Endodermal cell (in vitro differentiated cells): ENCODE measurements at regions not wholly inside any gene's neighbourhood (a gene's known extent, or its start where the extent isn't known, plus 50 kb on each side); places are given as distances from the start of the nearest gene placed in this dataset.
"Not testable (repeated sequence)": the region's sequence is repeated elsewhere in the genome, so short reads cannot be mapped to it uniquely, and the experiment has no call there.

Experiments used
- DNase-seq: peaks from one replicate; pipeline ENCODE4 v3.0.0-alpha.2; 2017
- H3K27ac ChIP-seq: 2 replicates; pipeline ENCODE4 v1.5.1; 2013; ENCODE audit warnings: mild to moderate bottlenecking, low read depth, low read length, moderate library complexity
- H3K27me3 ChIP-seq: 2 replicates; pipeline ENCODE4 v1.6.1; 2013; ENCODE audit warnings: mild to moderate bottlenecking, low read length, moderate library complexity; ENCODE audit not compliant: insufficient read depth, control insufficient read depth, poor library complexity, severe bottlenecking
- H3K36me3 ChIP-seq: 2 replicates; pipeline ENCODE4 v1.7.0; 2013; ENCODE audit warnings: mild to moderate bottlenecking, low read length, moderate library complexity; ENCODE audit not compliant: control insufficient read depth, insufficient read depth
- H3K4me1 ChIP-seq: one replicate; pipeline ENCODE4 v1.7.0; 2013; ENCODE audit warnings: low read length; ENCODE audit not compliant: control insufficient read depth, insufficient read depth
- H3K4me3 ChIP-seq: 2 replicates; pipeline ENCODE4 v1.5.1; 2013; ENCODE audit warnings: mild to moderate bottlenecking, low read length, moderate library complexity
- H3K9ac ChIP-seq: 2 replicates; pipeline ENCODE4 v1.6.1; 2013; ENCODE audit warnings: mild to moderate bottlenecking, low read length, moderate library complexity; ENCODE audit not compliant: poor library complexity, severe bottlenecking; ENCODE audit errors: extremely low read depth
- H3K9me3 ChIP-seq: 2 replicates; pipeline ENCODE4 v1.6.1; 2013; ENCODE audit warnings: mild to moderate bottlenecking, low read length, moderate library complexity; ENCODE audit not compliant: control insufficient read depth
- H3K27ac Mint-ChIP-seq: 2 replicates; pipeline ENCODE4 v1.8.0; 2020; ENCODE audit warnings: mixed read lengths
- H3K27me3 Mint-ChIP-seq: 2 replicates; pipeline ENCODE4 v1.8.0; 2021; ENCODE audit warnings: mild to moderate bottlenecking, mixed read lengths; ENCODE audit not compliant: insufficient read depth
- H3K36me3 Mint-ChIP-seq: 2 replicates; pipeline ENCODE4 v1.8.0; 2020; ENCODE audit warnings: low read depth, mixed read lengths
- H3K4me1 Mint-ChIP-seq: 2 replicates; pipeline ENCODE4 v1.8.0; 2020; ENCODE audit warnings: mixed read lengths
- H3K4me3 Mint-ChIP-seq: 2 replicates; pipeline ENCODE4 v1.8.0; 2020; ENCODE audit warnings: mild to moderate bottlenecking, moderate library complexity, mixed read lengths
- H3K9me3 Mint-ChIP-seq: 2 replicates; pipeline ENCODE4 v1.8.0; 2020; ENCODE audit warnings: mild to moderate bottlenecking, mixed read lengths
- CTCF ChIP-seq: fragments of 200-600 bp; sonication (generic); conservative IDR thresholded peaks from 2 replicates; pipeline ENCODE4 v1.5.0; 2021; ENCODE audit warnings: antibody characterized with exemption, mild to moderate bottlenecking
- WGBS, 2 experiments: methylation state at CpG; one replicate each; pipeline versions ENCODE4 v1.1.5 to v1.1.7; 2013; ENCODE audit warnings: missing lambda C conversion rate in 2 of 2, mixed read lengths in 1 of 2; ENCODE audit not compliant: insufficient coverage in 1 of 2, insufficient read length in 1 of 2; 5-methylcytosine and 5-hydroxymethylcytosine counted together

- DNase-seq, result no peak
- H3K4me1 Mint-ChIP-seq, result no peaks in the 10 kb centered on the region
Observed at GRCh38 chr2:54049365-54049764, 66.0 kb upstream of the ACYP2 start.

GRCh38 chr2:54048896-54049295 lies 66.5 kb upstream of the ACYP2 start:
- peaks cover 14% of the 10 kb centered on the region for H3K9me3 ChIP-seq
- H3K27me3 ChIP-seq, H3K27me3 Mint-ChIP-seq, H3K4me3 ChIP-seq, H3K9ac ChIP-seq, H3K36me3 ChIP-seq, H3K4me1 ChIP-seq, H3K4me1 Mint-ChIP-seq, H3K36me3 Mint-ChIP-seq, H3K27ac Mint-ChIP-seq, DNase-seq, H3K4me3 Mint-ChIP-seq, H3K27ac ChIP-seq: not testable (repeated sequence)
- peaks cover 24% of the 10 kb centered on the region for H3K9me3 Mint-ChIP-seq
- WGBS, 2 experiments, result 33 to 88% methylated on average over 1 to 7 of the region's 7 CpGs

More at GRCh38 chr2:54049365-54049764, 66.0 kb upstream of the ACYP2 start:
- no peak overlapping the region for H3K9ac ChIP-seq
- H3K9me3 ChIP-seq, result peaks cover 14% of the 10 kb centered on the region
- H3K27me3 ChIP-seq, result no peaks in the 10 kb centered on the region
- H3K27ac ChIP-seq, result no peak overlapping the region
- H3K4me3 Mint-ChIP-seq, result no peak overlapping the region
- H3K27me3 Mint-ChIP-seq, result no peaks in the 10 kb centered on the region
- TF ChIP-seq CTCF, result no peak
- H3K4me1 ChIP-seq, result no peaks in the 10 kb centered on the region
- H3K36me3 Mint-ChIP-seq, result peaks cover 6% of the 10 kb centered on the region
- peaks cover 19% of the 10 kb centered on the region for H3K9me3 Mint-ChIP-seq
- H3K36me3 ChIP-seq, result no peaks in the 10 kb centered on the region
- H3K4me3 ChIP-seq, result no peak overlapping the region
- WGBS, 2 experiments, result 80 to 88% methylated on average over 1 of the region's 1 CpG
- no peak overlapping the region for H3K27ac Mint-ChIP-seq

- Mint-ChIP-seq H3K27ac (no peak overlapping the region), H3K4me1 (no peaks in the 10 kb centered on the region), H3K4me3 (no peak overlapping the region), H3K27me3 (no peaks in the 10 kb centered on the region), H3K36me3 (peaks cover 6% of the 10 kb centered on the region), H3K9me3 (peaks cover 25% of the 10 kb centered on the region)
- H3K27me3 ChIP-seq, result no peaks in the 10 kb centered on the region
- no peak for DNase-seq
- H3K36me3 ChIP-seq, result no peaks in the 10 kb centered on the region
- H3K4me1 ChIP-seq, result no peaks in the 10 kb centered on the region
- H3K9ac ChIP-seq, result no peak overlapping the region
- no peak overlapping the region for H3K27ac ChIP-seq
- 92 to 100% methylated on average over 2 of the region's 2 CpGs for WGBS, 2 experiments
- TF ChIP-seq CTCF, result no peak
- no peak overlapping the region for H3K4me3 ChIP-seq
- H3K9me3 ChIP-seq, result peaks cover 14% of the 10 kb centered on the region
Observed at GRCh38 chr2:54048117-54048785, 67.2 kb upstream of the ACYP2 start.

GRCh38 chr2:54047658-54048057 lies 67.8 kb upstream of the ACYP2 start:
- Histone ChIP-seq H3K9me3 (peaks cover 14% of the 10 kb centered on the region), H3K27me3 (no peaks in the 10 kb centered on the region), H3K36me3 (no peaks in the 10 kb centered on the region), H3K27ac (no peak overlapping the region), H3K9ac (no peak overlapping the region), H3K4me3 (no peak overlapping the region), H3K4me1 (no peaks in the 10 kb centered on the region)
- TF ChIP-seq CTCF, result no peak
- Mint-ChIP-seq H3K4me3 (no peak overlapping the region), H3K36me3 (peaks cover 6% of the 10 kb centered on the region), H3K27me3 (no peaks in the 10 kb centered on the region), H3K27ac (no peak overlapping the region), H3K4me1 (no peaks in the 10 kb centered on the region), H3K9me3 (peaks cover 25% of the 10 kb centered on the region)
- WGBS, 2 experiments, result 94 to 100% methylated on average over 2 to 3 of the region's 3 CpGs
- no peak for DNase-seq
